ENCODE measurements at regions not wholly inside any gene's neighbourhood (a gene's known extent, or its start where the extent isn't known, plus 50 kb on each side); places are given as distances from the start of the nearest gene placed in this dataset.

- H3K27ac ChIP-seq (ENCODE audit: low read depth in 1 of 3, low read length in 2 of 3): no peak overlapping the region
- H3K4me3 ChIP-seq (ENCODE audit: low read depth in 1 of 3, low read length in 3 of 3): no peak overlapping the region
- H3K36me3 ChIP-seq (ENCODE audit: control insufficient read depth in 3 of 3, insufficient read depth in 2 of 3, low read depth in 1 of 3, low read length in 3 of 3): no peaks in the 10 kb centered on the region
- FAIRE-seq (no peak), DNase-seq (no peak)
- H3K4me1 ChIP-seq (ENCODE audit: control insufficient read depth in 3 of 3, insufficient read depth in 2 of 3, low read depth in 1 of 3, low read length in 2 of 3): no peaks in the 10 kb centered on the region
- no peaks in the 10 kb centered on the region for H3K27me3 ChIP-seq (ENCODE audit: control insufficient read depth in 3 of 3, insufficient read depth in 3 of 3, low read length in 3 of 3)
- no peaks in the 10 kb centered on the region for H3K9me3 ChIP-seq (ENCODE audit: control insufficient read depth in 2 of 2, insufficient read depth in 1 of 2, low read depth in 1 of 2, low read length in 1 of 2)
These were observed 166.9 kb upstream of the SYT6 start for GRCh38 chr1:114320586-114320985.

GRCh38 chr1:114319418-114319817, 165.7 kb upstream of the SYT6 start:
- Histone ChIP-seq H3K4me1 (ENCODE audit: control insufficient read depth in 3 of 3, insufficient read depth in 2 of 3, low read depth in 1 of 3, low read length in 2 of 3) (no peaks in the 10 kb centered on the region), H3K36me3 (ENCODE audit: control insufficient read depth in 3 of 3, insufficient read depth in 2 of 3, low read depth in 1 of 3, low read length in 3 of 3) (no peaks in the 10 kb centered on the region), H3K27me3 (ENCODE audit: control insufficient read depth in 3 of 3, insufficient read depth in 3 of 3, low read length in 3 of 3) (no peaks in the 10 kb centered on the region), H3K4me3 (ENCODE audit: low read depth in 1 of 3, low read length in 3 of 3) (no peak overlapping the region), H3K9me3 (ENCODE audit: control insufficient read depth in 2 of 2, insufficient read depth in 1 of 2, low read depth in 1 of 2, low read length in 1 of 2) (no peaks in the 10 kb centered on the region), H3K27ac (ENCODE audit: low read depth in 1 of 3, low read length in 2 of 3) (no peak overlapping the region)
- DNase-seq: no peak
- no peak for FAIRE-seq
- WGBS, 3 donors: 69 to 75% (median 73%) methylated on average over 3 of the region's 3 CpGs

- DNase-seq (no peak), FAIRE-seq (no peak)
- Histone ChIP-seq H3K4me1 (ENCODE audit: control insufficient read depth in 3 of 3, insufficient read depth in 2 of 3, low read depth in 1 of 3, low read length in 2 of 3) (no peaks in the 10 kb centered on the region), H3K9me3 (ENCODE audit: control insufficient read depth in 2 of 2, insufficient read depth in 1 of 2, low read depth in 1 of 2, low read length in 1 of 2) (no peaks in the 10 kb centered on the region), H3K36me3 (ENCODE audit: control insufficient read depth in 3 of 3, insufficient read depth in 2 of 3, low read depth in 1 of 3, low read length in 3 of 3) (no peaks in the 10 kb centered on the region), H3K27me3 (ENCODE audit: control insufficient read depth in 3 of 3, insufficient read depth in 3 of 3, low read length in 3 of 3) (no peaks in the 10 kb centered on the region), H3K4me3 (ENCODE audit: low read depth in 1 of 3, low read length in 3 of 3) (no peak overlapping the region), H3K27ac (ENCODE audit: low read depth in 1 of 3, low read length in 2 of 3) (no peak overlapping the region)
- 81 to 96% (median 91%) methylated on average over 2 of the region's 2 CpGs for WGBS, 3 donors
These were observed 165.3 kb upstream of the SYT6 start for GRCh38 chr1:114318961-114319360.

GRCh38 chr1:114316204-114316603, 162.5 kb upstream of the SYT6 start:
- no peaks in the 10 kb centered on the region for H3K9me3 ChIP-seq (ENCODE audit: control insufficient read depth in 2 of 2, insufficient read depth in 1 of 2, low read depth in 1 of 2, low read length in 1 of 2)
- no peak overlapping the region for H3K4me3 ChIP-seq (ENCODE audit: low read depth in 1 of 3, low read length in 3 of 3)
- no peaks in the 10 kb centered on the region for H3K36me3 ChIP-seq (ENCODE audit: control insufficient read depth in 3 of 3, insufficient read depth in 2 of 3, low read depth in 1 of 3, low read length in 3 of 3)
- H3K27ac ChIP-seq (ENCODE audit: low read depth in 1 of 3, low read length in 2 of 3): no peak overlapping the region
- DNase-seq (no peak), FAIRE-seq (no peak)
- 81 to 89% (median 88%) methylated on average over 3 of the region's 3 CpGs for WGBS, 3 donors
- no peaks in the 10 kb centered on the region for H3K4me1 ChIP-seq (ENCODE audit: control insufficient read depth in 3 of 3, insufficient read depth in 2 of 3, low read depth in 1 of 3, low read length in 2 of 3)
- no peaks in the 10 kb centered on the region for H3K27me3 ChIP-seq (ENCODE audit: control insufficient read depth in 3 of 3, insufficient read depth in 3 of 3, low read length in 3 of 3)

- H3K27ac ChIP-seq (ENCODE audit: low read depth in 1 of 3, low read length in 2 of 3): no peak overlapping the region
- no peaks in the 10 kb centered on the region for H3K9me3 ChIP-seq (ENCODE audit: control insufficient read depth in 2 of 2, insufficient read depth in 1 of 2, low read depth in 1 of 2, low read length in 1 of 2)
- no peak for DNase-seq
- H3K27me3 ChIP-seq (ENCODE audit: control insufficient read depth in 3 of 3, insufficient read depth in 3 of 3, low read length in 3 of 3): no peaks in the 10 kb centered on the region
- FAIRE-seq: no peak
- no peaks in the 10 kb centered on the region for H3K4me1 ChIP-seq (ENCODE audit: control insufficient read depth in 3 of 3, insufficient read depth in 2 of 3, low read depth in 1 of 3, low read length in 2 of 3)
- H3K36me3 ChIP-seq (ENCODE audit: control insufficient read depth in 3 of 3, insufficient read depth in 2 of 3, low read depth in 1 of 3, low read length in 3 of 3): no peaks in the 10 kb centered on the region
- no peak overlapping the region for H3K4me3 ChIP-seq (ENCODE audit: low read depth in 1 of 3, low read length in 3 of 3)
These were observed 162.0 kb upstream of the SYT6 start for GRCh38 chr1:114315631-114316030.

- H3K4me3 ChIP-seq (ENCODE audit: low read depth in 1 of 3, low read length in 3 of 3): no peak overlapping the region
- DNase-seq (no peak), FAIRE-seq (no peak)
- no peaks in the 10 kb centered on the region for H3K27me3 ChIP-seq (ENCODE audit: control insufficient read depth in 3 of 3, insufficient read depth in 3 of 3, low read length in 3 of 3)
- WGBS, 3 donors: 85 to 86% (median 86%) methylated on average over 3 of the region's 3 CpGs
- no peaks in the 10 kb centered on the region for H3K4me1 ChIP-seq (ENCODE audit: control insufficient read depth in 3 of 3, insufficient read depth in 2 of 3, low read depth in 1 of 3, low read length in 2 of 3)
- H3K36me3 ChIP-seq (ENCODE audit: control insufficient read depth in 3 of 3, insufficient read depth in 2 of 3, low read depth in 1 of 3, low read length in 3 of 3): no peaks in the 10 kb centered on the region
- H3K27ac ChIP-seq (ENCODE audit: low read depth in 1 of 3, low read length in 2 of 3): no peak overlapping the region
- H3K9me3 ChIP-seq (ENCODE audit: control insufficient read depth in 2 of 2, insufficient read depth in 1 of 2, low read depth in 1 of 2, low read length in 1 of 2): no peaks in the 10 kb centered on the region
These were observed 160.9 kb upstream of the SYT6 start for GRCh38 chr1:114314576-114314975.

GRCh38 chr1:114314098-114314497, 160.4 kb upstream of the SYT6 start:
- no peak overlapping the region for H3K4me3 ChIP-seq (ENCODE audit: low read depth in 1 of 3, low read length in 3 of 3)
- H3K27me3 ChIP-seq (ENCODE audit: control insufficient read depth in 3 of 3, insufficient read depth in 3 of 3, low read length in 3 of 3): no peaks in the 10 kb centered on the region
- no peaks in the 10 kb centered on the region for H3K36me3 ChIP-seq (ENCODE audit: control insufficient read depth in 3 of 3, insufficient read depth in 2 of 3, low read depth in 1 of 3, low read length in 3 of 3)
- H3K9me3 ChIP-seq (ENCODE audit: control insufficient read depth in 2 of 2, insufficient read depth in 1 of 2, low read depth in 1 of 2, low read length in 1 of 2): no peaks in the 10 kb centered on the region
- DNase-seq (no peak), FAIRE-seq (no peak)
- 54 to 96% (median 92%) methylated on average over 1 of the region's 1 CpG for WGBS, 3 donors
- no peaks in the 10 kb centered on the region for H3K4me1 ChIP-seq (ENCODE audit: control insufficient read depth in 3 of 3, insufficient read depth in 2 of 3, low read depth in 1 of 3, low read length in 2 of 3)
- H3K27ac ChIP-seq (ENCODE audit: low read depth in 1 of 3, low read length in 2 of 3): no peak overlapping the region

GRCh38 chr1:114310695-114311271, 157.1 kb upstream of the SYT6 start:
- no peaks in the 10 kb centered on the region for H3K27me3 ChIP-seq (ENCODE audit: control insufficient read depth in 3 of 3, insufficient read depth in 3 of 3, low read length in 3 of 3)
- FAIRE-seq (no peak), DNase-seq (no peak)
- no peaks in the 10 kb centered on the region for H3K4me1 ChIP-seq (ENCODE audit: control insufficient read depth in 3 of 3, insufficient read depth in 2 of 3, low read depth in 1 of 3, low read length in 2 of 3)
- no peak overlapping the region for H3K27ac ChIP-seq (ENCODE audit: low read depth in 1 of 3, low read length in 2 of 3)
- no peaks in the 10 kb centered on the region for H3K36me3 ChIP-seq (ENCODE audit: control insufficient read depth in 3 of 3, insufficient read depth in 2 of 3, low read depth in 1 of 3, low read length in 3 of 3)
- WGBS, 3 donors: 42 to 47% (median 43%) methylated on average over 3 of the region's 3 CpGs
- H3K4me3 ChIP-seq (ENCODE audit: low read depth in 1 of 3, low read length in 3 of 3): no peak overlapping the region
- H3K9me3 ChIP-seq (ENCODE audit: control insufficient read depth in 2 of 2, insufficient read depth in 1 of 2, low read depth in 1 of 2, low read length in 1 of 2): no peaks in the 10 kb centered on the region

GRCh38 chr1:114302821-114303220, 149.2 kb upstream of the SYT6 start:
- Histone ChIP-seq H3K4me1 (ENCODE audit: control insufficient read depth in 3 of 3, insufficient read depth in 2 of 3, low read depth in 1 of 3, low read length in 2 of 3) (no peaks in the 10 kb centered on the region), H3K9me3 (ENCODE audit: control insufficient read depth in 2 of 2, insufficient read depth in 1 of 2, low read depth in 1 of 2, low read length in 1 of 2) (peaks cover 0 to 4% of the 10 kb centered on the region in 2 donors), H3K36me3 (ENCODE audit: control insufficient read depth in 3 of 3, insufficient read depth in 2 of 3, low read depth in 1 of 3, low read length in 3 of 3) (no peaks in the 10 kb centered on the region), H3K27ac (ENCODE audit: low read depth in 1 of 3, low read length in 2 of 3) (no peak overlapping the region), H3K27me3 (ENCODE audit: control insufficient read depth in 3 of 3, insufficient read depth in 3 of 3, low read length in 3 of 3) (no peaks in the 10 kb centered on the region), H3K4me3 (ENCODE audit: low read depth in 1 of 3, low read length in 3 of 3) (no peak overlapping the region)
- DNase-seq: no peak
- WGBS, 3 donors: 83 to 97% (median 90%) methylated on average over 2 of the region's 2 CpGs
- FAIRE-seq: no peak
